Transverse colon (tissue), 4 donors: ENCODE measurements at regions not wholly inside any gene's neighbourhood (a gene's known extent, or its start where the extent isn't known, plus 50 kb on each side); places are given as distances from the start of the nearest gene placed in this dataset.

ENCODE experiments used
- DNase-seq: peaks from one replicate; pipeline ENCODE4 v3.0.0-alpha.2; 2019
- H3K27ac ChIP-seq, 4 donors: fragments of 200-600 bp; sonication (generic); 2 replicates each; pipeline ENCODE4 v1.5.1; 2016 to 2018; ENCODE audit warnings: inconsistent platforms in 4 of 4
- H3K27me3 ChIP-seq: fragments of 200-600 bp; sonication (generic); 2 replicates; pipeline ENCODE4 v1.5.1; 2017; ENCODE audit warnings: inconsistent platforms
- H3K36me3 ChIP-seq, 4 donors: fragments of 200-600 bp; sonication (generic); 2 replicates each; pipeline ENCODE4 v1.5.1; 2017 to 2019; ENCODE audit warnings: inconsistent platforms in 4 of 4
- H3K4me1 ChIP-seq, 4 donors: fragments of 200-600 bp; sonication (generic); 2 replicates each; pipeline ENCODE4 v1.5.1; 2017 to 2020; ENCODE audit warnings: inconsistent platforms in 4 of 4
- H3K4me3 ChIP-seq, 4 donors: fragments of 200-600 bp; sonication (generic); 1 replicate in 1 of 4; 2 replicates in 3 of 4; pipeline versions ENCODE4 v1.5.1 to v1.6.1; 2017 to 2019; ENCODE audit warnings: inconsistent platforms in 4 of 4
- H3K9me3 ChIP-seq, 2 donors: fragments of 200-600 bp; sonication (generic); 2 replicates each; pipeline ENCODE4 v1.5.1; 2017 to 2019; ENCODE audit warnings: inconsistent platforms in 2 of 2
- CTCF ChIP-seq, 5 experiments: fragments of 200-600 bp in 3 of 5; fragments of 450-650 bp in 2 of 5; sonication (generic) in 3 of 5; IDR thresholded peaks; 1 replicate in 2 of 5; 2 replicates in 3 of 5; pipeline ENCODE4 v1.5.1; 2016 to 2017; ENCODE audit warnings: antibody characterized with exemption in 5 of 5, inconsistent platforms in 3 of 5, mild to moderate bottlenecking in 2 of 5, moderate library complexity in 1 of 5
- EP300 ChIP-seq: sonication (generic); formaldehyde crosslinking; IDR thresholded peaks from one replicate; pipeline ENCODE4 v1.6.1; 2017; ENCODE audit warnings: antibody characterized with exemption, low read depth
- POLR2A ChIP-seq: fragments of 450-650 bp; IDR thresholded peaks from one replicate; pipeline ENCODE4 v1.6.1; 2016; ENCODE audit warnings: antibody characterized with exemption, mild to moderate bottlenecking, moderate library complexity
- POLR2AphosphoS5 ChIP-seq, 3 donors: sonication (generic); formaldehyde crosslinking; IDR thresholded peaks; one replicate each; pipeline ENCODE4 v1.6.1; 2016; ENCODE audit warnings: antibody characterized with exemption in 3 of 3
- WGBS, 2 donors: methylation state at CpG; one replicate each; pipeline ENCODE4 v1.1.5; 2018; ENCODE audit warnings: low coverage in 1 of 2; 5-methylcytosine and 5-hydroxymethylcytosine counted together
- in situ Hi-C, 4 donors: fragments of 200-750 bp; cut with MboI; loops; one replicate each; pipeline versions ENCODE4 v1.15.0 to v1.15.1; 2017; ENCODE audit warnings: low sequenced_read_pairs in 3 of 4, low pct_ligation_motif_present in 1 of 4, low pct_unique_long_range_greater_than_20kb in 1 of 4
- intact Hi-C: fragments of 100-400 bp; cut with DNase I; formaldehyde crosslinking; loops from one replicate; pipeline ENCODE4 v1.15.1; 2023; ENCODE audit warnings: low total_unique reads

GRCh38 chr4:3652586-3652985, 113.6 kb upstream of the ADRA2C start:
- no peaks in the 10 kb centered on the region for H3K4me1 ChIP-seq
- H3K9me3 ChIP-seq = no peaks in the 10 kb centered on the region
- in situ Hi-C loops (no loop called here), intact Hi-C loops (no loop called here)
- H3K27me3 ChIP-seq = peaks cover 17% of the 10 kb centered on the region
- WGBS, 2 donors = 86% methylated on average over 14 of the region's 14 CpGs; no CpG with 5 or more reads in 1 of the 2 donors
- DNase-seq = no peak
- no peaks in the 10 kb centered on the region for H3K36me3 ChIP-seq
- no peak overlapping the region for H3K4me3 ChIP-seq
- no peak overlapping the region for H3K27ac ChIP-seq
- TF ChIP-seq EP300 (no peak), POLR2A (no peak), CTCF (IDR thresholded peaks at IDR 0.05) (no peak), POLR2AphosphoS5 (IDR thresholded peaks at IDR 0.05) (no peak)

DNA sequence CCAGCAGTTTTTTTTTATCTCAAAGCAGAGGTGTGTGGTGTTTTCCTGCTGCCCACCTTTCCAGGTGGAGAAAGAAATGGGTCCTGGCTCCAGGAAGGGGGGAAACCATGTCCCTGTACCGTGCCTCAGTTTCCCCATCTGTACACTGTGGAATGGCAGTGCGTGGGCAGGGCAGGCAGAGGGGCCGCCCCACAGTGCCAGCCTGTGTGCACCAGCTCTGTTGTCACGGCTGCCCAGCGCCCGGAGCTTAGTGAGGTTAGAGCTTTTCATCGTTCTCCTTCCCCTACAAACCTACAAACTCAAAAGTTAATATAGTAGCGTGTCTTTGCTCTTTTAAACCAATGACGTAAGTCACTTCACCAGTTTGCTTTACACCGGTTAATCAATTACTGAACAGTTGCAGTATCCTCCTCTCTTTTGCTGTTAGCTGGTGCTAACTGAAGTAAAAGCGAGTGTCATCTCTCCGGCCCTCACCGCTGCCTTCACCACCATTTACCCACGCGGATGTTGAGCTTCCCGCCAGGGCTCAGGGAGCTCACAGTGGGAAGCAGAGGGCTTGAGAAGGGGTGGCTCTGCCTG, 114.8 kb upstream of the ADRA2C start:
- no peak overlapping the region for H3K27ac ChIP-seq

GRCh38 chr4:3649491-3649890, 116.7 kb upstream of the ADRA2C start:
- H3K36me3 ChIP-seq = no peaks in the 10 kb centered on the region
- no peak for TF ChIP-seq POLR2A
- no peak for TF ChIP-seq POLR2AphosphoS5 (IDR thresholded peaks at IDR 0.05)
- no peak for TF ChIP-seq EP300
- TF ChIP-seq CTCF (IDR thresholded peaks at IDR 0.05) = no peak
- H3K4me3 ChIP-seq = no peak overlapping the region
- 81% methylated on average over 16 of the region's 16 CpGs; no CpG with 5 or more reads in 1 of the 2 donors for WGBS, 2 donors
- no peak for DNase-seq
- in situ Hi-C loops = no loop called here
- no peaks in the 10 kb centered on the region for H3K9me3 ChIP-seq
- H3K27me3 ChIP-seq = peaks cover 7% of the 10 kb centered on the region
- H3K4me1 ChIP-seq = peaks cover 0 to 3% (median 0%) of the 10 kb centered on the region in 4 donors
- intact Hi-C loops = no loop called here
- H3K27ac ChIP-seq = no peak overlapping the region

More for the DNA sequence above, 114.8 kb upstream of the ADRA2C start:
- H3K27me3 ChIP-seq = peaks cover 16% of the 10 kb centered on the region
- no peaks in the 10 kb centered on the region for H3K36me3 ChIP-seq
- in situ Hi-C loops = no loop called here
- H3K4me1 ChIP-seq = no peaks in the 10 kb centered on the region
- DNase-seq = no peak
- no peak overlapping the region for H3K4me3 ChIP-seq
- TF ChIP-seq POLR2A = no peak
- no peak for TF ChIP-seq EP300
- TF ChIP-seq POLR2AphosphoS5 (IDR thresholded peaks at IDR 0.05) = no peak
- TF ChIP-seq CTCF (IDR thresholded peaks at IDR 0.05) = no peak
- WGBS, 2 donors = 50 to 63% methylated on average over 8 to 14 of the region's 16 CpGs
- no peaks in the 10 kb centered on the region for H3K9me3 ChIP-seq
- intact Hi-C loops = no loop called here

DNA sequence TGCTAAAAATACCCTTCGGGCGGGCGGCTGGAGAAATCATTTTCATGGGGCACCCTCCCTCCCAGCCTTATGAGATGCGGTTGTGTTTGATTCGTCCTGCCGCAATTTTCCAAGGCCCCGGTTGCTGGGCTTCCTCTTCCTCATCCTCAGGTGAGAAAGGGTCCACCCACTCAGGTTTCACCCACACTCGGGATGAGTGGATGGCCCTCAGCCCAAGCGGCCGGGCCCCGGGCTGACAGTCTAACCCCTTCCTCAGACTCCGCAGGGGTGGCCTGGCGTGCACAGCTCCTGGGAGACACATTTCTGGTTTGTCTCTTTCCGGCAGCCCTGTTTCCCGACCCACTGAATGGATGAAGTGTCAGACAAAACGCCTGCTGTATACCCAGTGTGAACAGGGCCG, 116.5 kb upstream of the LRPAP1 start:
- in situ Hi-C loops = no loop called here
- H3K4me1 ChIP-seq = peaks cover 0 to 3% (median 0%) of the 10 kb centered on the region in 4 donors

More for the DNA sequence above, 116.5 kb upstream of the LRPAP1 start:
- Histone ChIP-seq H3K27ac (no peak overlapping the region), H3K36me3 (no peaks in the 10 kb centered on the region), H3K9me3 (no peaks in the 10 kb centered on the region), H3K27me3 (no peaks in the 10 kb centered on the region), H3K4me3 (no peak overlapping the region)
- WGBS, 2 donors = 79 to 81% methylated on average over 13 to 17 of the region's 17 CpGs
- TF ChIP-seq EP300 (no peak), CTCF (IDR thresholded peaks at IDR 0.05) (no peak), POLR2AphosphoS5 (IDR thresholded peaks at IDR 0.05) (no peak), POLR2A (no peak)
- no peak for DNase-seq
- intact Hi-C loops = no loop called here
